Skin epidermis (tissue), 12 donors: ENCODE measurements at regions not wholly inside any gene's neighbourhood (a gene's known extent, or its start where the extent isn't known, plus 50 kb on each side); places are given as distances from the start of the nearest gene placed in this dataset.
A peak's percentile ranks its signal among the peaks of the same experiment; 100 is the strongest.
"Not testable (repeated sequence)": the region's sequence is repeated elsewhere in the genome, so short reads cannot be mapped to it uniquely, and the experiment has no call there.

Source experiments
- H3K27ac ChIP-seq, 21 experiments: fragments of 200-600 bp; sonication (generic) in 11 of 21; one replicate each; pipeline ENCODE4 v1.5.0; 2020; ENCODE audit warnings: mild to moderate bottlenecking in 3 of 21, inconsistent platforms in 2 of 21, moderate library complexity in 2 of 21
- H3K4me3 ChIP-seq, 7 experiments: fragments of 200-600 bp; sonication (generic) in 2 of 7; one replicate each; pipeline ENCODE4 v1.5.0; 2020; ENCODE audit warnings: inconsistent platforms in 2 of 7, mild to moderate bottlenecking in 2 of 7, moderate library complexity in 1 of 7

GRCh38 chr6:26951211-26951610 is 291.7 kb upstream of the ZNF322 start:
- not testable (repeated sequence) for H3K27ac ChIP-seq, H3K4me3 ChIP-seq

- H3K27ac ChIP-seq: peak overlapping the region; percentile 34 to 92 (median 85)
Measured at GRCh38 chr6:26956078-26956600, 291.4 kb upstream of the PRSS16 start.

GRCh38 chr6:26956601-26957184 is 290.8 kb upstream of the PRSS16 start:
- H3K27ac ChIP-seq: peak overlapping the region; percentile 34 to 92 (median 85)
- H3K4me3 ChIP-seq: peak overlapping the region; percentile 58 to 75 (median 63)

More at GRCh38 chr6:26956078-26956600, 291.4 kb upstream of the PRSS16 start:
- peak overlapping the region; percentile 58 to 75 (median 63) for H3K4me3 ChIP-seq

GRCh38 chr6:26957399-26958127 is 289.9 kb upstream of the PRSS16 start:
- Histone ChIP-seq H3K27ac (peak overlapping the region in 15 of 21 experiments; percentile 67 to 92 (median 85)), H3K4me3 (peak overlapping the region; percentile 58 to 75 (median 63))

- H3K27ac ChIP-seq, H3K4me3 ChIP-seq: not testable (repeated sequence)
Measured at GRCh38 chr6:26961236-26961635, 286.3 kb upstream of the PRSS16 start.

GRCh38 chr6:27002447-27002846 is 245.1 kb upstream of the PRSS16 start:
- Histone ChIP-seq H3K27ac (no peak overlapping the region), H3K4me3 (no peak overlapping the region)

- Histone ChIP-seq H3K27ac (no peak overlapping the region), H3K4me3 (no peak overlapping the region)
Measured at GRCh38 chr6:27007020-27007419, 240.5 kb upstream of the PRSS16 start.

GRCh38 chr6:27008613-27009012 is 238.9 kb upstream of the PRSS16 start:
- H3K27ac ChIP-seq, H3K4me3 ChIP-seq: not testable (repeated sequence)

- not testable (repeated sequence) for H3K27ac ChIP-seq, H3K4me3 ChIP-seq
Measured at GRCh38 chr6:27014053-27014452, 233.4 kb upstream of the PRSS16 start.

GRCh38 chr6:27016689-27017088 is 230.8 kb upstream of the PRSS16 start:
- H3K27ac ChIP-seq: no peak overlapping the region

GRCh38 chr6:27018401-27018800 is 229.1 kb upstream of the PRSS16 start:
- H3K4me3 ChIP-seq, H3K27ac ChIP-seq: not testable (repeated sequence)

More at GRCh38 chr6:27016689-27017088, 230.8 kb upstream of the PRSS16 start:
- no peak overlapping the region for H3K4me3 ChIP-seq

GRCh38 chr6:27019651-27020552 is 227.6 kb upstream of the PRSS16 start:
- Histone ChIP-seq H3K27ac (peak overlapping the region in 20 of 21 experiments; percentile 20 to 87 (median 66)), H3K4me3 (peak overlapping the region; percentile 41 to 59 (median 53))

- H3K27ac ChIP-seq: peak overlapping the region in 7 of 21 experiments; percentile 63 to 87 (median 72)
- H3K4me3 ChIP-seq: peak overlapping the region; percentile 41 to 59 (median 53)
Measured at GRCh38 chr6:27020553-27020880, 227.0 kb upstream of the PRSS16 start.

GRCh38 chr6:27023664-27024063 is 223.8 kb upstream of the PRSS16 start:
- no peak overlapping the region for H3K27ac ChIP-seq

GRCh38 chr6:27025351-27025750 is 222.2 kb upstream of the PRSS16 start:
- H3K27ac ChIP-seq: no peak overlapping the region
- no peak overlapping the region for H3K4me3 ChIP-seq

More at GRCh38 chr6:27023664-27024063, 223.8 kb upstream of the PRSS16 start:
- H3K4me3 ChIP-seq: no peak overlapping the region

GRCh38 chr6:27026361-27026760 is 221.1 kb upstream of the PRSS16 start:
- H3K27ac ChIP-seq: no peak overlapping the region
- H3K4me3 ChIP-seq: no peak overlapping the region

GRCh38 chr6:27031302-27031701 is 216.2 kb upstream of the PRSS16 start:
- no peak overlapping the region for H3K27ac ChIP-seq

GRCh38 chr6:27038498-27038897 is 209.0 kb upstream of the PRSS16 start:
- no peak overlapping the region for H3K4me3 ChIP-seq

More at GRCh38 chr6:27031302-27031701, 216.2 kb upstream of the PRSS16 start:
- no peak overlapping the region for H3K4me3 ChIP-seq

GRCh38 chr6:27040244-27041042 is 207.1 kb upstream of the PRSS16 start:
- H3K27ac ChIP-seq: no peak overlapping the region
- H3K4me3 ChIP-seq: no peak overlapping the region

More at GRCh38 chr6:27038498-27038897, 209.0 kb upstream of the PRSS16 start:
- H3K27ac ChIP-seq: no peak overlapping the region
